HG02981 (cell line): ENCODE measurements at regions not wholly inside any gene's neighbourhood (a gene's known extent, or its start where the extent isn't known, plus 50 kb on each side); places are given as distances from the start of the nearest gene placed in this dataset.
"Not testable (repeated sequence)": the region's sequence is repeated elsewhere in the genome, so short reads cannot be mapped to it uniquely, and the experiment has no call there.

Source experiments
- ATAC-seq: cut with Tn5 transposase; IDR thresholded peaks from one replicate; pipeline ENCODE4 v1.9.1; 2021; ENCODE audit warnings: mild to moderate bottlenecking, moderate library complexity; ENCODE audit not compliant: unreplicated experiment

GRCh38 chr4:30124621-30125020 lies 595.5 kb upstream of the PCDH7 start:
- not testable (repeated sequence) for ATAC-seq

GRCh38 chr4:30125868-30126267 lies 594.3 kb upstream of the PCDH7 start:
- no peak for ATAC-seq

DNA sequence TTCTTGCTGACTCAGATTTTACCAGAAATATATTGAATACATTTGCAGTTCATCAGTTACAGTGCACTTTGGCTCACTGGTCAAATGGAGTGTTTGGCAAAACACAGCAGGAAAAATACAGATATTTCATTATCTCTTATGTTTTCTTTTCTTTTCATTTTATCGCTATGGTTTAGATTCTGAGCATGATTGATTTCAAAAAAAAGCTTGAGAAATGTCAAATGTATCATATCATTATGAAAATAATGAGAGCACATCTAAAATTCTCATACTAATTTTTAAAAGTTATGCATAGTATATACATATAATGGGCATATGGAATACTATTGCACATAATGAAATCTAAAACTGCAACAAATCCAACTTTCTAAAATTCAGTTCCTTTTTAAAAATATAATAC lies 593.8 kb upstream of the PCDH7 start:
- ATAC-seq = no peak

- not testable (repeated sequence) for ATAC-seq
These were observed 571.3 kb upstream of the PCDH7 start for GRCh38 chr4:30148828-30149227.

- not testable (repeated sequence) for ATAC-seq
These were observed 570.6 kb upstream of the PCDH7 start for GRCh38 chr4:30149539-30149938.

GRCh38 chr4:30153427-30153826 lies 566.7 kb upstream of the PCDH7 start:
- ATAC-seq = no peak

- no peak for ATAC-seq
These were observed 560.0 kb upstream of the PCDH7 start for GRCh38 chr4:30160140-30160539.

- no peak for ATAC-seq
These were observed 547.8 kb upstream of the PCDH7 start for GRCh38 chr4:30172416-30172815.

GRCh38 chr4:30181512-30181911 lies 538.7 kb upstream of the PCDH7 start:
- ATAC-seq = no peak

- ATAC-seq = no peak
These were observed 538.3 kb upstream of the PCDH7 start for GRCh38 chr4:30181918-30182317.

DNA sequence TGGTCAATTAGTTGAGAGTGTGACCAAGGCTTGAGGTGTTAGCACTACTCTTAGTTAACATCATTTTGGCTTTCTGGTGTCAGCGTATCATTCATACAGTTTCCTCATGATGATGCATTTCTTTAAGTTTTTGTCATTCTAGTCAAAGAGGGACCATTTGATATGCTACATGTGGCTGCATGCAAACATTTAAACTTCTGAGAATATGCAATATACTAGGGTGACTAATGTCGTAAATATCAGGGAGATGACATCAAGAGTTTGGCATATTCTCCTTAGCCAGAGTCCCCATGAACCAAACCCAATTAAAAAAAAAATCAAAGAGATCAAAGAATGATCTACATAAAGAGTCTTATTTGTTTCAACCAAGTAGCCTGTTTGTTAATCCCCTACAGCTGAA lies 537.4 kb upstream of the PCDH7 start:
- ATAC-seq = no peak

- ATAC-seq = no peak
These were observed 528.3 kb upstream of the PCDH7 start for GRCh38 chr4:30191902-30192301.

GRCh38 chr4:30207389-30207788 lies 512.8 kb upstream of the PCDH7 start:
- ATAC-seq = no peak

DNA sequence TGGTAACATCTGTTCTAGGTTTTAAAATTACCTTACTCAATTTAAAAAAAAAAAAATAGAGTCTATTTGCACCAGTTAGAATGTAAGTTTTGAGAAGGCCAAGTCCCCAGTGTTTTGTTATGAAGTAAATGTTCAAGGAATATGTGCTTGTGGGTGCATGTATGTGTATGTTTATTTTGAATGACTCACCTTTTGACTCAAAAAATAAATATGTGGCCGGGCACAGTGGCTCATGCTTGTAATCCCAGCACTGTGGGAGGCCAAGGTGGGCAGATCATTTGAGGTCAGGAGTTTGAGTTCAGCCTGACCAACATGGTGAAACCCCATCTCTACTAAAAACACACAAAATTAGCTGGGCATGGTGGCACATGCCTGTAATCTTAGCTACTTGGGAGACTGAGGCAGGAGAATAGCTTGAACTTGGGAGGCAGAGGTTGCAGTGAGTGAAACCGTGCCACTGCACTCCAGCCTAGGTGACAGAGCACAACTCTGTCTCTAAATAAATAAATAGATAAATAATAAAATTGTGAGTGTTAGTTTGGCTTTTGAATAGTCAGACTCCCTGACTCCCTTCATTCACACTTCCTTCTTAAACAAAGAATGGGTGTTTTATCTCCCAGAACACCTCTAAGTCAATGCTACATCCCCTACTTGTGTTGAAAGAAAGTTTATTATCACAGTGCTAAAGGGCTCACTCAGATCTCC lies 511.3 kb upstream of the PCDH7 start:
- ATAC-seq = no peak

GRCh38 chr4:30215973-30216372 lies 504.2 kb upstream of the PCDH7 start:
- not testable (repeated sequence) for ATAC-seq

GRCh38 chr4:30245140-30245539 lies 475.0 kb upstream of the PCDH7 start:
- ATAC-seq = no peak

GRCh38 chr4:30256116-30256832 lies 463.9 kb upstream of the PCDH7 start:
- no peak for ATAC-seq

DNA sequence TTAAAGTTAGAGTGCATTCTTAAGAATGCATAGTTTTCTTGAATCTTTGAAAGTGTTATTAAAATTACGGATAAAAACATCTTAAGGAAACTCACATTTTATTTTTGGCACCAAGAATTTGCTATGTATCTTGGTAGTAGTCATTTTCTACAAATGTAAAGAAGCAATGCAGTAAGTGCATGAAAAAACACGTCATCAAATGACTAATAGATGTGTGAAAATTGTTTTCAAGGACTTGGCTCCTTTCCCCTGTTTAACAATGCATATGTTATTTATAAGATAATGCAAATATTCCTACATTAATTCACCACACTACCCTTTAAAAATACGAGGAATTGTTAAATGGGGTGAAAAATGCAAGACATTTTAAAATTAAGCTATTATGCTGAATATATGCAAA lies 461.2 kb upstream of the PCDH7 start:
- ATAC-seq = no peak

DNA sequence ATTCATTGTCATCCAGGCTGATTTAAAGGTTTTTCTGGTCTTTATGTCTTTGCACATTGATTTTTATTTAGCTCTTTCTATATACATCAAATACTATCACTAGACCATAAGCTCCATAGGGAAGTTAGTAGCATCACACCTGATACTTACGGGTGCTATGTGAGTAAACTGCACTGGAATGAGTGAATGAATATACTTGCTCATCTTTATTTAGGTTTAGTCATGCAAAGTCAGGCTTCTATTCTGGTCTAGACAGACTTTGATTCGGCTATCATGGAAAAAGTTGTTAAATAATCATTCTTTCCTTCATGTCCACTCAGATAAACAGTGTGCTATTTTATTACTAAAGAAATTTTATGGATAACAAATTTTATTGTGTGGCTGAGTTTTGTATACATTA lies 457.8 kb upstream of the PCDH7 start:
- no peak for ATAC-seq

DNA sequence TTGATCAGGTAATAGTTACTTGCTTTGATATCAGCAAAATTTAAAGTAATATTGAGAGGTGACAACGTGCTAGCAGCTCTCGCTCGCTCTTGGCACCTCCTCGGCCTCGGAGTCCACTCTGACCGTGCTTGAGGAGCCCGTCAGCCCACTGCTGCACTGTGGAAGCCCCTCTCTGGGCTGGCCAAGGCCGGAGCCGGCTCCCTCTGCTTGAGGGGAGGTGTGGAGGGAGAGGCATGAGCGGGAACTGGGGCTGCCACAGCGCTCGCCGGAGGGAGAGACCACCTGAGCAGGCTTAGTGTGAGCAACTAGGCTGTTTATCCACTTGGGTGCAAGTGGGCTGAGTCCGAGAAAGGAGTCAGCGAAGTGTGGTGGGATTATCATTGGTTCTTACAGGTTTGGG lies 455.7 kb upstream of the PCDH7 start:
- ATAC-seq = no peak

GRCh38 chr4:30265716-30266115 lies 454.5 kb upstream of the PCDH7 start:
- no peak for ATAC-seq

GRCh38 chr4:30268370-30268769 lies 451.8 kb upstream of the PCDH7 start:
- ATAC-seq = no peak

DNA sequence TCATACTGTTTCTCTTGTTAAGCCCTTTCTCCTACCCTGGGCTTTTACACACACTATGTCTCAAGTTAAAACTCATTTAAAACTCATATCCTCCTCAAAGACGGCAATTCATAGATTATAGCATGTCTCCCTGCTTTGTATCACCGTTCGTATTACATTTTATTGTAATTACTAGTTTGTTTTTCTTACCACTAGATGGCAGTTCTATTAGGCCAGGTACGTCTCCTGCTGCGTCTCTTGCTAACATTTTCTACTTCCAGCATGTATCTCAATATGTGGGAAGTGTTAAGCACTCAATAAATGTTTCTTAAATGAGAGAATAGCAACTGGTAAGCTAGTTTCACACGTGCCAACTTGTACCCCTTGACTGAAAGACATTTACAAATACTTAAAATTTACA lies 450.3 kb upstream of the PCDH7 start:
- ATAC-seq = no peak
